IPS-15b (cell line): ENCODE measurements at regions not wholly inside any gene's neighbourhood (a gene's known extent, or its start where the extent isn't known, plus 50 kb on each side); places are given as distances from the start of the nearest gene placed in this dataset.
"Not testable (repeated sequence)": the region's sequence is repeated elsewhere in the genome, so short reads cannot be mapped to it uniquely, and the experiment has no call there.

Source experiments
- H3K27me3 ChIP-seq: one replicate; pipeline ENCODE4 v1.6.1; 2013; ENCODE audit warnings: low read length; ENCODE audit not compliant: control insufficient read depth, insufficient read depth
- H3K36me3 ChIP-seq: one replicate; pipeline ENCODE4 v1.6.1; 2013; ENCODE audit warnings: low read length; ENCODE audit not compliant: control insufficient read depth, insufficient read depth
- H3K4me1 ChIP-seq: one replicate; pipeline ENCODE4 v1.6.1; 2013; ENCODE audit warnings: mild to moderate bottlenecking, low read length; ENCODE audit not compliant: control insufficient read depth, insufficient read depth
- H3K4me3 ChIP-seq: one replicate; pipeline ENCODE4 v1.5.1; 2013; ENCODE audit warnings: low read depth, low read length
- H3K9ac ChIP-seq: one replicate; pipeline ENCODE4 v1.6.1; 2013; ENCODE audit warnings: low read depth, mild to moderate bottlenecking, low read length
- H3K9me3 ChIP-seq: one replicate; pipeline ENCODE4 v1.6.1; 2013; ENCODE audit warnings: mild to moderate bottlenecking, low read length; ENCODE audit not compliant: control insufficient read depth, insufficient read depth

DNA sequence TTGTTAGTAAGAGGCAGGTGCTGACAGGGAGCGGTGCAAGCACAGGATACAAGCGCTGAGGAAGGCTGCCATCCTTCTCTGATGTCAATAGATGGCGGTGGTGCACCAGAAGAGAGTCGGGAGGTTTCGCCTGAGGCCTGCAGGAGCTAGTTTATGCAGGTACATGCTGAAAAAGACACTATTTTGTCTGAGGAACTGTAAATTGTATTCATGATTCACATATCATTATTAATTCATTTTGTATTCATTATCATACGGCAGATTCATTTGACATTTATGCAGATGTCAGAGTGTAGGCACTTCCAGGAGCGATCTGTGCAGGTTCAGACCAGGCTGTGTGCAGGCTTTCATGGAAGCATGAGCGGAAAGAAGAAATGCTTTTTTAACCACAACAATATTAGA lies 824.0 kb downstream of the STIM2 start:
- Histone ChIP-seq H3K36me3 (no peaks in the 10 kb centered on the region), H3K27me3 (no peaks in the 10 kb centered on the region), H3K9me3 (no peaks in the 10 kb centered on the region), H3K4me3 (no peak overlapping the region), H3K9ac (peak overlapping the region; percentile 1), H3K4me1 (peaks cover 4% of the 10 kb centered on the region)

DNA sequence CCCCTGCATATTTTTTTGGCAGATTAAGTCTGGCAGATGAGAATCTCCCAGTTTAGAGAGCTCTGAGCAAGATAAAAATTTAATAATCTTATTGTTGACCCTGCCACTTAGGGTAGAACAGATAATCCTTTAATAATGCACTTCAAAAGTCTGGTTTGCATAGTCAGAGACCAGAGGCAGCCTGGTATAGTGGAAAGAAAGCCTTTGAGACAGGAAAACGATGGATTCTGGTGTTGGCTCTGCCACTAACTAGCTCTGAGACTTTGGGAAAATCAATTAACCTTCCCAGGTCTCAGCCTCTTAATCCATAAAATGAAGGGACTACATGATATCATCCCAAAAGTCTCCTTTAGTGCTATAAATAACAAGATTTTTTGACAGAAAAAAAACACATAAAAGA lies 824.5 kb downstream of the STIM2 start:
- Histone ChIP-seq H3K4me3 (no peak overlapping the region), H3K9me3 (no peaks in the 10 kb centered on the region), H3K36me3 (no peaks in the 10 kb centered on the region), H3K4me1 (peaks cover 4% of the 10 kb centered on the region), H3K27me3 (no peaks in the 10 kb centered on the region), H3K9ac (no peak overlapping the region)

DNA sequence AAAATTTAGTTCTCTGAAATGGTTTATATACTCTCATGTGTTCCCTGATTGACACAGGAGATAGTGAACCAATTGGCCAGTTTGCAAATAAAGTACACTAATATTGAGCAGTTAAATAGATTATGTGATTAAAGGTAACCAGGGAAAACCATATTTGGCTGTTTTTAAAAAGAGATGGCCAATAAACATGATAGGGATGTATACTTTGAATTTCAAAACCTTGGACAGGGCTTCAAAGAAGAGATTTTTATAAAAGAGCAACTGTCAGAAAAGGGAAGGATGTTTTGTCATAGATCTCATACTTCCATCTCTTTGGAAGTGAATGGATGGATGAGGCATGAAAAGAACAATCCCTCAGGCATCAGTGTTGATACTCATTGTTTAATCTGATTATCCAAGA lies 825.3 kb downstream of the STIM2 start:
- Histone ChIP-seq H3K9me3 (no peaks in the 10 kb centered on the region), H3K36me3 (no peaks in the 10 kb centered on the region), H3K9ac (no peak overlapping the region), H3K4me3 (no peak overlapping the region), H3K4me1 (peaks cover 4% of the 10 kb centered on the region), H3K27me3 (no peaks in the 10 kb centered on the region)

DNA sequence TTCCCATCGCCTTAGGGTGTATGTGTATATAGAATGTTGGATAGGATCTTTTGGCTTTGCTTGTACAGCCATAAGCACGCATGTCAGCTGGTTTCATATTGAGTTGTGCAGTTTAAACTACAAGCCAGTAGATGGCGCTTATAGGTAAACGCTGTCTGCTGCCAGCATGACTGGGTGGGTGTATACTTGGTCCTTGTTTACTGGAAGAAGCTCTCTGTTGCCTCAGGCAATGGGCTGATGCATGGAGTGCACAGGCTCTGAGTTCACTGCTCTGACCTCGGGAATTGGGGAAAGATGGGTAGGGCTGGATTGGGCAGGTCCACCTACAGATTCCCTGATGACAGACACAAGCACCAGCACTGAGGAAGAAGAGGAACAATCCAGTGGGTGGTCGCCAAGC lies 831.5 kb downstream of the STIM2 start:
- no peak overlapping the region for H3K9ac ChIP-seq
- no peaks in the 10 kb centered on the region for H3K27me3 ChIP-seq
- no peaks in the 10 kb centered on the region for H3K9me3 ChIP-seq
- H3K4me3 ChIP-seq: no peak overlapping the region
- no peaks in the 10 kb centered on the region for H3K4me1 ChIP-seq
- H3K36me3 ChIP-seq: no peaks in the 10 kb centered on the region

DNA sequence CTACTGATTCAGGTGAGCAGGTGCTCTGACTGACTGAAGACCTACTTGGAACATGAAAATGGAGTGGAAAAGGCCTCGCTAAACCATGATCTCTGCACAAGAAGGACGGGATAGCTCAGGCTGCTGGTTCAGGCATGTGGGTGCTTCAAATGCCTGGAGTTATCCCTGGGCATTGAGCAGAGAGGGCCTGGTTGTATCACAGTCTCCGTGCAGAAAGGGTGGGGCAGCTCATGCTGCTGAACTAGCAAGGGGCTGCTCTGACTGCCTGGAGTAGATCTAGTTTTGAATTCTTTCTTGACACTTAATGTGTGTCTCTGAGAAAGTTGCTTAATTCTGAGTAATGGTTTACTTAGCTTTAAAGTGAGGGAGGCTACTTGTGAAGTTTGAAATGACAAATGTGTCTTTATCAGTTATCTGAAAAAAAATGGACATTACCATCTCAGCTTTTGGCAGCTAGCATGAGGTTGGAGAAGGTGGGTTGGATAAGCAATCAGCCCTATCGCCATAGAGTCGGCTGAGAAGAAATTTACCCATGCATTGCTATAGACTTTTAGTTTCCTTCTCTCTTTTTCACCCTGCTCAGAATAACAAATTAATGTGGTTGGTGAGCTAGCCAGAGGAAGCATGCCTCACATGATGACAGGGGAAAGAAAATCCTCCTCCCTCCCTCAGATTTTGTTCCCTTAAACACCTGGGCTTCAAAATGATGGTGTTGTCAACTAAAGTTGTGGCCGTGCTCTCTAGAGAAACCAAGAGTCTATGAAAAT lies 832.4 kb downstream of the STIM2 start:
- Histone ChIP-seq H3K27me3 (no peaks in the 10 kb centered on the region), H3K4me3 (no peak overlapping the region), H3K36me3 (no peaks in the 10 kb centered on the region), H3K9ac (no peak overlapping the region), H3K4me1 (no peaks in the 10 kb centered on the region), H3K9me3 (no peaks in the 10 kb centered on the region)

DNA sequence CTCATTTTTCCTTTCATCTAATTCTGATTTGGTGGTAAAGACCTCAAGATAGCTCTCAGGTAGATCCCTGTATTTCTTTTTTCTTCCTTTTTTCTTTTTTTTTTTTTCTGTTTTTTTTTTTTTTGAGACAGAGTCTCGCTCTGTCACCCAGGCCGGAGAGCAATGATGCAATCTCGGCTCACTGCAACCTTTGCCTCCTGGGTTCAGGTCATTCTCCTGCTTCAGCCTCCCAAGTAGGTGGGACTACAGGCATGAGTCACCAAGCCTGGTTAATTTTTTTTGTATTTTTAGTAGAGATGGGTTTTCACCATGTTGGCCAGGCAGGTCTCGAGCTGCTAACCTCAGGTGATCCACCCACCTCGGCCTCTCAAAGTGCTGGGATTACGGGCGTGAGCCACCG lies 835.6 kb downstream of the STIM2 start:
- not testable (repeated sequence) for H3K9ac ChIP-seq, H3K9me3 ChIP-seq, H3K27me3 ChIP-seq, H3K4me3 ChIP-seq, H3K4me1 ChIP-seq, H3K36me3 ChIP-seq

DNA sequence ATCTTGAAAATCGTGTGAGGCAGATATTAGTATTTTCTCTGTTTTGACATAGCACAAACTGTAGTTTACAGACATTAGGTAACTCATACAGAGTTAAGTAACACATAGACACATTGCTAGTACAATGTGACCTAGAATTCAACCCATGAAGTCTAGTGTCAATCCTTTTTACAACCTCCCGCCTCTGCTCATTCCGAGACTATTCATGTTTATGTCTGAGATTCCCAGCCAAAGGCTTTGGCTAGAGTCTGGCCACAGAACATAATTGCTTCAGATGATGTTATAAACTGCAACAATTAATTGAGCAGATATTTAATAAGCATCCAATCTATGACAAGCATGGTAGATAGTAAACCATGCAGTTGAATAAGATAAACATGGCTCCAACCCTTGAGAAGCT lies 841.0 kb downstream of the STIM2 start:
- Histone ChIP-seq H3K27me3 (no peaks in the 10 kb centered on the region), H3K4me1 (no peaks in the 10 kb centered on the region), H3K9me3 (no peaks in the 10 kb centered on the region), H3K9ac (no peak overlapping the region), H3K36me3 (no peaks in the 10 kb centered on the region), H3K4me3 (no peak overlapping the region)

DNA sequence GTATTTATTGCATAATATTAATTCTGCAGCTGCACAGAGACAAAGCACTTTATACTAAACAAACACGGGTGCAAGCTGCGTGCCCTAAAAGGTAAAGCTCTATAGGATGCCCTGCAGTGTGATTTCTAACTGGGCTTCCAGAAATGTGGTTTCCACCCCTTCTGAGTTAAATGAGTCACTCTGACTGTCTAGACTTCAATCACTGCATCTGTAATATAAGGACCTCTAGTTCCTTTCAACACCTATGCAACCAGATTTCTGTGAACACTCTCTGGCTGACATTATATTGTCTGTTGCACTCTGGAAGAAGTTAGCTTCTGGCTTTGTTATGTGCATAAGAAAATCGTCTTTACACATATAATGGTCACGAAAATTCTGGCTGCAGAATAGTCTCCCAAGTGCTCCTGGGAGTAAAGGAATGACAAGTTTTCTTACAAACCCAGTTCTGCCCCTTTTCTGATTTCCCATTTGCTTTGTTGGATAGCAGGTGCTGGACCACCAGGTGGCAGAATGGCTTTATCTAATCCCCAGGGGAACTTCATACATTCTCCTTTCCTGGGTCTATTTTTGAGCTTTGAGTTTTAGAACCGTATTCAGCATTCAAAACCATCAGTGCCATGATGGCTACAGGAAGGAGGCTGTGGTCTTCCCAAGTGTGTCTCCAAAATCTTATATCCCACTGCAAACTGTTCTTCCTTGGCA lies 842.2 kb downstream of the STIM2 start:
- H3K4me1 ChIP-seq: no peaks in the 10 kb centered on the region
- no peaks in the 10 kb centered on the region for H3K9me3 ChIP-seq
- no peaks in the 10 kb centered on the region for H3K27me3 ChIP-seq
- no peaks in the 10 kb centered on the region for H3K36me3 ChIP-seq
- no peak overlapping the region for H3K4me3 ChIP-seq
- H3K9ac ChIP-seq: no peak overlapping the region

DNA sequence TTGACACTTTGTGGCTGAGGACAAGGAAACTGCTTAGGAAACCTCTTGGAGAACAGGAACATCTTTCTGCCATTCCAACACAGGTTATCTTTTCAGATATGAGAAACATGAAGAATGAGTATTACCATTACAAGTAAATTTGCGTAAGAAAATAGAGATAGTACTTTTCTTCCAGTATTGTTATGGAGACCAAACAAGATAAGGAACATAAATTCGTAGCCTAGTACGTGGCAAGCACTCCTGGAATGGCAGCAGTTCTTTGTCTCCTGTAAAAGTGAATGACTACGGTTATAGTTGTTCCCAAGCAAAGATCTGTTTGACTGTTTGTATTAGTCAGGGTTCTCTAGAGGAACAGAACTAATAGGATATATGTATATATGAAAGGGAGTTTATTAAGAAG lies 843.1 kb downstream of the STIM2 start:
- no peaks in the 10 kb centered on the region for H3K9me3 ChIP-seq
- H3K4me1 ChIP-seq: no peaks in the 10 kb centered on the region
- no peaks in the 10 kb centered on the region for H3K36me3 ChIP-seq
- H3K4me3 ChIP-seq: no peak overlapping the region
- no peak overlapping the region for H3K9ac ChIP-seq
- H3K27me3 ChIP-seq: no peaks in the 10 kb centered on the region

DNA sequence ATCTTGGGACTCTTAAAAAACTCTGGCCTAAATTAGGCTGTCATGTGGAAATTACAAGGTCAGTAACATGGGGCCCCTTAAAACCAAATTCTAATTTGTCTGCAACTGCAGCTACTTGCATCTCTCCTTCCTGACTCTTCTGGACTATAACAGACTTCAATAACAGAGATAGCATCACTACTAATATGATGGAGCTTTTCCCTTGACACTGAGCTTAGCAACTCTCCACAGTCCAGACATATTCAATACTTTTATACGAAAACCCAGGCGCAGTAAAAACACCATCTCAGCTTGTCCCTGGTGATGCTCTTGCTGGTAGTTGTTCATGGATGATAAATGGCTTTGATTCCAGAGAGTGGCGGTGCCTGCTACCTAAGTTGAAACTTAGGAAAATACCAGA lies 850.4 kb downstream of the STIM2 start:
- no peaks in the 10 kb centered on the region for H3K9me3 ChIP-seq
- no peaks in the 10 kb centered on the region for H3K4me1 ChIP-seq
- H3K36me3 ChIP-seq: no peaks in the 10 kb centered on the region
- no peaks in the 10 kb centered on the region for H3K27me3 ChIP-seq
- H3K4me3 ChIP-seq: no peak overlapping the region
- H3K9ac ChIP-seq: no peak overlapping the region

DNA sequence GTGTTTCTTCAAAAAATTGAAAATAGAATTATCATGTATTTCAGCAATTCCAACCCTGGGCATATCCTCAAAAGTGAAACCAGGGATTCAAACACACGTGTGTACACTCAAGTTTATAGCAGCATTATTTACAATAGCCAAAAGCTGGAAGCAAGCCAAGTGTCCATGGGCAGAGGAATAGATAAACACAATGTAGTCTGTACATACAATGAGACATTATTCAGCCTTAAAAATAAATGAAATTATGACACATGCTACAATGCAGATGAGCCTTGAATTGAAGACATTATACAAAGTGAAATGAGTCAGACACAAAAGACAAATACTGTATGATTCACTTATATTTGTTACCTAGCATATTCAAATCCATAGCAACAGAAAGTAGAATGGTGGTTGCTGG lies 853.4 kb downstream of the STIM2 start:
- Histone ChIP-seq H3K27me3 (no peaks in the 10 kb centered on the region), H3K9me3 (no peaks in the 10 kb centered on the region), H3K36me3 (no peaks in the 10 kb centered on the region), H3K4me3 (no peak overlapping the region), H3K9ac (no peak overlapping the region), H3K4me1 (no peaks in the 10 kb centered on the region)

DNA sequence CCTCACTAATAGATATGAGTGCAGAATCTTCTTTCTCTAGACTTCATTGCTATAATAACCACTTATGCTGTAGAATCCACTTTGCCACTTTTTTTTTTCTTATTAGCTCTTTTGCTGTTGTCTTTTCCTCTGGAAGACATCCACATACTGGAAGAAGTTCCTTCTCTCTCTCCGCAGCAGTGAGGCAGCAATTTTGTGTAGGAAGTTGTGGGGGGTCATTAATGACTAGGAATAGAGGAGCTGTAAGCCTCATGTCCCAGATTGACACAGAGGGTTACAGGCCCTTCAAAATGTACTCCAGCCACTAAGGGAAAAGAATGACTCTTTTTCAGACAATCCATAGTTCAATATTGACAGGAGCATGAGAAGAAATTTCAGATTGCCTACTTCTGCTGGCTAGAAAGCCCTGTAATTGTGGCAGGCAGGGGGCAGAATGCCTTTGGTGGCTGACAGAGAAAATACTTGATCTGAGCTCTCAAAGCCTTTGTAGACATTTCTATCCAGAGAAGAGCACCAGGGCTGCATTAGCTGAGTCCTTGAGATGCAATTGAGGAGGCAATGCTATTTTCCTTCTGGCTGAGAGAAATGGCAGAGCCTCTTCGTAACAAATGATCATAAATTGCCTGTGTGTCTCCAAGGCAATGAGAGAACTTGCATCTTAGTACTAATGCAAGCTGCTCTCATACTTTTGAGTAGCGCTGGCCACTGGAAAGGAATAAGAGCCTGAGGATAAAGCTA lies 856.2 kb downstream of the STIM2 start:
- no peaks in the 10 kb centered on the region for H3K36me3 ChIP-seq
- no peaks in the 10 kb centered on the region for H3K27me3 ChIP-seq
- H3K4me1 ChIP-seq: no peaks in the 10 kb centered on the region
- no peak overlapping the region for H3K9ac ChIP-seq
- H3K4me3 ChIP-seq: no peak overlapping the region
- no peaks in the 10 kb centered on the region for H3K9me3 ChIP-seq
